Jurkat, Clone E6-1 (cell line): ENCODE measurements at regions not wholly inside any gene's neighbourhood (a gene's known extent, or its start where the extent isn't known, plus 50 kb on each side); places are given as distances from the start of the nearest gene placed in this dataset.
A peak's percentile ranks its signal among the peaks of the same experiment; 100 is the strongest.

Experiments
- DNase-seq: peaks from one replicate; pipeline ENCODE4 v3.0.0-alpha.2; 2011; ENCODE audit warnings: low read depth, low spot score
- H3K4me3 ChIP-seq: 2 replicates; pipeline ENCODE4 v1.5.1; 2011; ENCODE audit warnings: mild to moderate bottlenecking, low read length, control low read depth, moderate library complexity

- no peak for DNase-seq
- H3K4me3 ChIP-seq = no peak overlapping the region
Observed at GRCh38 chr15:98583771-98584430, 64.4 kb upstream of the IGF1R start.

- no peak overlapping the region for H3K4me3 ChIP-seq
- peak; percentile 66 for DNase-seq
Observed at GRCh38 chr15:98586066-98586465, 62.3 kb upstream of the IGF1R start.

GRCh38 chr15:98592136-98592535, 56.2 kb upstream of the IGF1R start:
- DNase-seq = no peak
- no peak overlapping the region for H3K4me3 ChIP-seq

GRCh38 chr15:98596131-98596530, 52.2 kb upstream of the IGF1R start:
- no peak for DNase-seq
- no peak overlapping the region for H3K4me3 ChIP-seq

- DNase-seq = no peak
- no peak overlapping the region for H3K4me3 ChIP-seq
Observed at GRCh38 chr15:98596885-98597392, 51.4 kb upstream of the IGF1R start.

GRCh38 chr15:98597666-98598065, 50.7 kb upstream of the IGF1R start:
- no peak overlapping the region for H3K4me3 ChIP-seq
- no peak for DNase-seq
